ENCODE measurements at regions not wholly inside any gene's neighbourhood (a gene's known extent, or its start where the extent isn't known, plus 50 kb on each side); places are given as distances from the start of the nearest gene placed in this dataset.

DNA sequence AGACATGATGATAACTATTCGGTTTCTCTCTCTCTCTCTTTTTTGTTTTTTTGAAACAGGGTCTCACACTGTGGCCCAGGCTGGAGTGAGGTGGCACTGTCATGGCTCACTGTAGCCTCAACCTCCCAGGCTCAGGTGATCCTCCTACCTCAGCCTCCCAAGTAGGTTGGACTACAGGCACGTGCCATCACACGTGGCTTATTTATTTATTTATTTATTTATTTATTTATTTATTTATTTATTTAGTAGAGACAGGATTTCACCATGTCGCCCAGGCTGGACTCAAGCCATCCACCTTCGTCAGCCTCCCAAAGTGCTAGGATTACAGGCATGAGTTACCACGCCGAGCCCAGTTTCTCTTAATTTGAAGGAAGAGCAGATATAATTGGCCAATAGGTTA is 427.9 kb upstream of the JAG1 start:
- no peak for DNase-seq

DNA sequence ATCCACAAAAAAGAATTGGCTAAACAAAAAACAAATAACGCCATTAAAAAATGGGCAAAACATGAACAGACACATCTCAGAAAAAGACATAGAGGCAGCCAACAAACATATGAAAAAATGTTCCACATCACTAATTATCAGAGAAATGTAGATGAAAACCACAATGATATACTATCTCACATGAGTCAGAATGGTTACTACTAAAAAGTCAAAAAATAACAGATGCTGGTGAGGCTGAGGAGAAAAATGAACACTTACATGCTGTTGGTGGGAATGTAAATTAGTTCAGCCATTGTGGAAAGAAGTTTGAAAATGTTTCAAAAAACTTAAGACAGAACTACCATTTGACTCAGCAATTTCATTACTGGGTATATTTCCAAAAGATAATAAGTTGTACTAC is 430.1 kb upstream of the JAG1 start:
- DNase-seq, result no peak

DNA sequence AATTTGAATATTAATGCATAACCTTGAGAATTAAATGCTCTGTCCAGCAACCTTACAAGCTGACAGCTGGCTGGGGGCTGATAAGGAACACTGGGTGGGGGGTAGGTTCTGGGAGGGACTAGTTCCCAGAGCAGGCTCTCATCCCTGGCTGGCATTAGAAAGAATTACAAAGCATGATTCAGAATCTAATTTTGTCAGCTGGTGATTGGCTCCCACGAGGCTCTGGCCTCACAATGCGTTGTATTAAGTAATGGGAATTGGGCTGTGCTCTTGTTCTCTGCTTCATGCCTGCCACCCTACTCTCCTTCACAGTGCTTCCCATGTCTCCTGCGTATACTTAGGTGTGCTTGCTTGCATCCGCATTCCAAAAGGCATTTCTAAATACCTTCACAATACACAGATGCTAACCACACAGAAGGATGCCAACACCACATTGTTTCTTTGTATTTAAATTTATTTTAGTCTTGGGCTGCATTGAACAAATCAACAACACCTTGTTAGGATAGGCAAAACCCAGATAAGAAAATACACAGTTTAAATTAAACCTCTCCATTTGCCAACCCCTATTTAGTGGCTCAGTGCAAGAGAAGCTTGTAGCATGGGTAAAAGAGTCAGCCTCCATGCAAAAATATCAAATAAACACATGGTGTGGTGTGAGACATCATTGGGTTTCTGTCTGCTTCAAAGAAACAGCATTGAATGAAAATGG is 434.5 kb upstream of the JAG1 start:
- no peak for DNase-seq

DNA sequence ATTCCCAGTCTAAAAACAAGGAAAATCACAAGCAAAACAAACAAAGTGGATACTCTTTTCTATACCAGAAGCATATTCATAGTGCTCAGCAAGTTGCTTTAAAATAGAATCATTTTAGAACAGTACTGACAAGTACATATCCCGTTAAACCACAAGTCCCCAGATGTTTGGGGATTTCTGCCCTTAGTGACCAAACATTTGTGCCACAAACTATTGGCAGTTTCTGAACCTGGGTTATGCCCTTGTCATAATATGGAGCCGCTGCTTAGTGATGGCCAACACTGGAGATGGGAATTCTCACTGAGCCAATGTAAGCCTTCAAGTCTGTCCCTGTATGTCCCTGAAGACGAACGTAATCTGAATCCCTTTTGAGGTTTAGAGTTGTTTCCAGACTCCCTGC is 436.7 kb upstream of the JAG1 start:
- no peak for DNase-seq

DNA sequence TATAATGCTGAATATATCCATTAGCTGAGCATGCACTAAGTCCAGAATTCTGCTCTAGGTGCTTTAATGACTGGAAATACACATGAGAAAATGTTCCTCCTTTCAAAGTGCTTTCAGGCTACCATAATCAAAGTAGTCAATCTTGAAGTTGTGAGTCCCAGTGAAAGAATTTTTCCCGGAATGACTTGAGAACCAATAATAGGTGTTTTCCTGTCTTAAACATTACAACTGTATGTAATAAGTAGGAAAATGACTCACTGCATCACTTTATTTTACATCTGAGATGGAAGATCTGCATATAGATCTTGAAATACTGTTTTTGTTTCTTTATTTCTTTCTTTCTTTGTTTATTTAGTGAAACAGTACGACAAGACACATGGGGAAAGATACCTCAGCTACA is 437.4 kb upstream of the JAG1 start:
- no peak for DNase-seq

DNA sequence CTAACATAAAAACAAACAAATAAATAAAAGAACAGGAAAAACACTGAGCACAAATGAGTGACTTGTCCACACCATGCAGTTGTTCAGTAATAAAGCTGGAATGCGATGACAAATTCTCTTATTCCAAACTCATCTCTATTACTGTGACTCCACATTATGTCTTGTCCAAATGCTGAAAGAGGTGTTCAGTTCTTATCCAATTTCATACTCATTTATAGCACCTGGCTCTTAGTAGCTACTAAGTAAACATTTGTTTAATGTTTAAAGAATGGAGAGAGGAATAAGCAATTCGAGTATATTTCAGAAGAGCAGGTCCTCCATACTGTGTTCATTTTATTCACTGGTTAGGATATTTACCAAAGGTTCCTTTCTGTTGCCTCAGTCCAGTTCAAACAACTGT is 439.0 kb upstream of the JAG1 start:
- no peak for DNase-seq

DNA sequence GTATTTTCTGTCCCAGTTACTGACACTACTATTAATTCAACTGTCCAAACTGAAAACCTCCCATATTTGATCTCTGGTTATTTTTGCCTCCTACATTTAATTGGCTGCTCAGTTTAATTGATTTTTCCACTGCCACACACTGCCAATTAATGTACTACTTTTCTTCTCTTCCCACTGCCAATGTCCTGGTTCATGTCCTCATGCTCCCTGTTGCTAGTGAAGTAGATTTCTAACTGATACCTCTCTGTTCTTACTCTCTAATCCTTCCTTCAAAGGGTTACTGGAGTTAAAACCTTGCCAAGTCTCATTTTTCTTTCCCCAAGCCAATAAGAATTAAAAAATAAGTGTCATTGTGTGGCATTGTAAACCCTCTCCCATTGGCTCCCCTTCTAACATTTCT is 440.6 kb upstream of the JAG1 start:
- no peak for DNase-seq

DNA sequence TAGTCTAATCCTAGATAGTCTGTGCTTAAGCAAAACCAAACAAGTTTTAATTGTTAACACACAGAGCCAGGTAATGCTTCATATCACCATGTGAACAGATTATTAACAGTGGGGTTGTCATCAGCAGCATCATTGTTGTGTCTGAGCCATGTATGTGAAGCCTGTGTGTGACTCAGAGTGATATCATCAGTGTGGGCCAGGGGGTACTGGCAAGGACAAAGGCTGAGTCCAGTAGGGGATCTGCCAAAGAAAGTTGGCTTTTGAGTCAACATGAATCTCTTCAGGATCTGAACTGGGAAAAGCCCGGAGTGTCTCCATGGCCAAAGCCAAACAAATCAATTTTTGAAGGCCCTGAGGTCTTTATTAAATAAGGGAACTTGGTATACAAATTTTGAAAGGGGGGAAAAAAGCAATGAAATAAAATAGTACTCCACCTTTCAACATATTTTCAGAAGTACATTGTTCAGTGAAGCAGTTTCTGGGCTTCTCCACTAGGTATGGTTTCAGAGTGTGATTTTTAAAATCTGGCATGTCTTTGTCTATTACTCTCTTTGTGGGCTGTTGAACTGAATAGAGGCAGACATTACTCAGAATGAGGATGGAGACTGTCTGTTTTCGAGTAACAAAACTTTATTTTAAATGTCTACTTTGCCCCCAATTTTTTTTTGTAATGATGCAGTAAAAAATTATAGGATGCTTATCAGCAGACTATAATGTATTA is 444.2 kb upstream of the JAG1 start:
- DNase-seq, result no peak

DNA sequence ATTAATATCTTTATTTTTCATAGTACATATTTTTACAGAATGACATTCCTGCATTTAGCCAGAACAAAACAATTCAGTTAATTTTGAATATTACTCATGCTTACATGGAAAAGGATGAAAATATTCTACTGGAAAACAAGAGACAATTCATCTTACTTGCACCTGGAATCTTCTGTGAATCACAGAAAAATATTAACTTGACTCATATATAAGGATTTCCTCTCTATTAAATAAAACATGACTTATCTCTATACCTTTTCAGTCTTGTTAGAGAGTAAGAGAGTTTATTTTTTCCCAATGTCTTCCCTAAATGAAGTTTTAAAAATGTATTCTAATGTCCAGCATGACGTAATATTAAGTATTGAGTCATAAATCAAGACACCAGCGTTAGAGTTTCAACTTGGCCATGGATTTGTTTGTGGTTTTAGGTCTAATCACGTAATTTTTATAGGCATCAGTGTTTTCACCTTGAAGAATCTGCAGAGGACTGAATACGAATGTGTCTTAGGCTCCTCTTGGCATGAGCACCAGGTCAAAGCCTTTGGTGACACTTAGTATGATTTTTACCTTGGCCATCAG is 445.1 kb upstream of the JAG1 start:
- no peak for DNase-seq

DNA sequence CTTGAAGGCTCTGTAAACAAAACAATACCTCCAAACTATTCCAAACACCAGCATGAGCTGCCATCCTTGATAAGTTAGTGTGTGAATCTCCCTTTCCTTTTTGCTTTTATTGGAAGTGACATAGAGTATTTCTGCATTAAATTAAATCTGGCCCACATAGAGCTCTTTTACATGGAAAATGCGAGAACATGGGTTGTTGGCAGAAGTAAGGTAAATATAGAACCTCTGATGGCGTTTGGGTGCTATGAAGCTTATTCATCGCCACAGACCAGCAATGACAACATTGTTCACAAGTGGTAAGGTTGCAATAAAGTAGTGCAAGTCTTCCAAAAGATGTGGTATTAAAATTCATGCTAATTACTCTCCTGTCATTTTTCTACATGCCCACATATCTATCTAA is 445.8 kb upstream of the JAG1 start:
- DNase-seq, result no peak

DNA sequence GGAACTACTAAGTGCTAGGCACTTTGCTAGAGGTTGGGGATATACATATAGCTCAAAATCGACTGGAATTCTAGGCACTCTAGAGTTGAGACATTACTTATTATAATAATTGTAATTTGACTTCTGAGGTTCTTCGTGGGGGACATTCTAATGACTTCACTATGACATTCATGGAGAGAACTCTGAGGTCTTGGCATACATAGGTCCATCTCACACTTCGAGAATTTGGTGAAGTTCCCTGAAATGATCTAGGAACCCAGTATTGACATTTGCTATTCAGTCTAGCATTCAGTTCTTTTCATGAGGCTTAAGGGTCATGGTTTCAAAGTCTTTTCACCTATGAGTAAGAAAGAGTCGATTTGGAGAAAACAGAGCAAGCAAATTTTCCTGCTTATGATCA is 446.6 kb upstream of the JAG1 start:
- DNase-seq, result no peak

DNA sequence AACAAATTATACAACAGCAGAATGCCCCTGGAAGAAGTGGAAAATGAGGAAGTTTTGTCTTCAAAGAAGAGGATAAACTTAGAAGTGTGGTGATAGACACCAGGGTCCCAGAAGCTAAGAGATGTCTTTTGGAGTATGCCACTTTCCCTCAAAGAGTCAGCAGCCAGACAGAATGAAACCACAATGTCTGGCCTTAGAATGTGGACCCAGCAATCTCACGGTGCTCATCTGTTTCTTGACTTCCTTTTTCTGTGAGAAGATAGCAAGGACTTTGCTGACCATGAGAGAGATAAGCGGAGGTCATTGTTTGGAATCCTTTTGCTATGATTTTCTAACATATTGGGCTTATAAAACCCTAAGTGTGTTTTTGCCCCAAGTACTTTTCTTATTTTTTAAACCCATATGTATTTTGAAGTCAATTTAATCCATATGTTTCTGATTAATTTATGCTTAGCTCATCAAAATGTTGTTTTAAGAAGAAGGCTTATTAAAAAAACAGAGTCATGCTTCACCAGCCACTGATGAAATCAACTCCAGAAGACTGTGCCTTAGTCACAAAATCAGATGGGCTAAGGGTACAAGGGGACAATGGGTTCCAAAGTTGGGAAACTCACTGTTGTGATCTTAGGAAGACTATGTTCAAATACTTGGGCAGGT is 451.2 kb upstream of the JAG1 start:
- no peak for DNase-seq

DNA sequence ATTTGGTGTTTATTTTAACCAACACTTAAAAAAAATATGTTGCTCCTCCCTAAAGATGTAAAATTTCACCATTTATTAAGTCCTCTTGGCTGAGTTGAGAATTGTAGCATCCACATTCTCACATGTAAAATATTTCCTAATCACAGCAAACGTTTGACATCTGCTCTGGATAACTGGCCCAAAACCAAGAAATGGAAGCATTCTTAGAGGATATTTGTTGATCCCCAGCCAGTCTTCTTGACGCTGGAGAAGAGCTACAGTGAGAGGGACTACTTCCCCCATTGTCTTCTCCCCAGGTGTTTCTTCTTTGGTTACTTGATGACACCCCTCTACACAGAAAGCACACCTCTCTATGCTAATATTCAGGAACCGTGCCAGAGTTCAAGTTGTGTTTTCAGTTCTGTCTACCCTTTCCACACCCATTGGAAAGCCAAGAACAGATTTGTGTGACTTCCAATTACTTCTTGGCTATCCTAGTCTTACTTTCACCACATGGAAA is 454.5 kb upstream of the JAG1 start:
- no peak for DNase-seq

DNA sequence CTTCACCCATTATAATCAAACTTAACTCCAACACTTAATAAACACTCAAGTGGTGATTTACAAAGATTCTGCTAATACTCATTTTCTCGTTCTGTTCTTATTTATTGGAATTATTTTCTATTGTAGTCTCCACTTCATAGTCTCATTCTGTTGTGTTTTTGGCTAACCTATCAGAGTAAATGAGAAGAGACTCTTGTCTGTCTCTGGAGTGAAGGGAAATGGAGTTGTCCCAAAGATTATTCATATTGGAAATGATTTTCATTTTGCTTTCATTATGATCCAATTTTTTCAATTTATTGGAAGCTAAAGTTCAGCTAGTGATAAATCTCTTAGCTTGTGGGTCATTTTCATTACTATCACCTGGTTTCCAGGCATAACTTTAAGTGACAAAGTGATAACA is 454.9 kb upstream of the JAG1 start:
- no peak for DNase-seq

DNA sequence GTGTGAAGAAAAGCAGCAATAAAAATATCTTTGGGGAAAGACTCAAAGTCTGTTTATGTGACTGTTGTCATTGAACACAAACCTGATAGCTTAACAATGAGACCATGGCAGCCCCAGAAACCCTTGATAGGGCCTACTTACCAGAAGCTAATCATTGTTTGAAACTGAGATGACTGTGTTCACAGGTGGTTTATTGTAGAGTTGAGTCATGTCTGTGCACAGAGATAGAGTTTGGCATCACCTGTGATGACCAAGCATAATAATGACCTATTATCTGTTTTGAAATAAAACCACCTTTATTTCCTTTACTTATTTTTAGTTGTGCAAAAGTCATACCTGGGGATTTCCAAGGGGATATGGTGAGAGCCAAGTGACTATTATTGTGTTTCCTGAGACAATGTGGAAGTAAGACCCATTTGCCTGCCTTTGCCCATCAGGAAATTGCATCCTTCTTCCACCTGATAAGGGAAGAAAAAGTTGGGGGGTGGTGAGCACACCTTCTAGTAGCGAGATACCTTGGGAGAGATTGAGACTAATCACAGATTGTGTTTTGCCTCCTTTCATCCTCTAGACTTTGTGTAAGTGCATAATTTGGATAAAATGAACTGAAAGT is 456.9 kb upstream of the JAG1 start:
- no peak for DNase-seq

DNA sequence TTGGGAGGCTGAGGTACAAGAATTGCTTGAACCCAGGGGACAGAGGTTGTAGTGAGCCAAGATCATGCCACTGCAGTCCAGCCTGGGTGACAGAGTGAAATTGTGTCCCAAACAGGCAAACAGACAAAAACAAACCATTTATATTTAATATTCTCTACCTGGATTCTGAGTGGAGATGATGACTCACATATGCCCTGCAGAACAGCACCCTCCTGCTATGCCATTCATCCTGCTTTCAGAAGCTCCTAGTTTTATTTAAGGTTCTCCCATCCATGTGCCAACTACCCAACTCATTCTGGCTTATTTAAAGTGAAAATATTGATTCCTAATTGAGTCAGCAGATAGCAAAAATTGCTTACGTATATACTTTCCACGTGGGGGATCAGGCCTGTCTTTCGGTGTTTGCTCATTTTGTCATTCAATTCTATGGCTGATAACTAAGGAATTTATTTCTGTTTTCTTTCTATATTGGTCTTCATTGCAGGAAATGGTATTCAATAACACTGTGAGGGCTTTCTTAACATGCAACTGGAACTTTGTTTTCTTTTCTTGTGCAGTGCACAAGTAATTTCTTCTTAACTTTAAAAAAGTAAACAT is 459.1 kb upstream of the JAG1 start:
- DNase-seq, result no peak

DNA sequence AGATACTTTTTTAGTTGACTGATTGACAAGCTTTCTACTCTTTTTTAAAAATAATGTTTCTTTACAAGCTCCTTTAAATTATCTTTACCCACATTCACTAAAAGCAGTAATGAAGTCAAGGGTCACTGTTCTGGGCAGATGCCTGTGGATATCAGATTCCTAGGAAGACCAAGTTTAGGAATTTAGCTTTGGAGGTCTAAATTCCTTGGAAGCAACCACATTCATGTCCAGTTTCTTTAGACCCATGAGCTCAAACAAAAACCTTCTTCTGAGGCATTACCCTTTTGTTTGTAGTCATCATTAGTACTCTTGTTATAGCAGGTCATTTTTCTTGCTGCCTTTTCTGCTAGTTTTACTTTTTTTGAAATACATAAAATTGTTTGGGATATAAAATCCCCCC is 462.9 kb upstream of the JAG1 start:
- DNase-seq, result no peak

DNA sequence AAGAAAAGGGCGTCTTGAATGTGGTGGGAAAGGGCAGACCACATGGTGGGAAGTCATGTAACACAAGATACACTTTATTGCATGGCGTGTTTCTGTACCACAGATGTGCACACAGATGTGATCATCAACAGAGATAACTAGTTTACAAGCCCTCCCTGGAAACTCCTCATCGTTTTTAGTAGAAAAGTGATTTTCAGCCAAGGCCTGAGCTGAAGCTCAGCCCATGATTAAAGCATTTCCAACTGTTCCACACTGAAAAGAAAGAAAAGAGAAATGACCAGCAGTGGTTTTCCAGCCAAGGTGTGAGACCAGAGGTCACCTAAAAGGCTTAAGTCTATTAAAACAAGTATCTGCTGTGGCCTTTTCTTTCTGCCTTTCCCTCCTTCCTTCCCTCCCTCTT is 463.9 kb upstream of the JAG1 start:
- no peak for DNase-seq

DNA sequence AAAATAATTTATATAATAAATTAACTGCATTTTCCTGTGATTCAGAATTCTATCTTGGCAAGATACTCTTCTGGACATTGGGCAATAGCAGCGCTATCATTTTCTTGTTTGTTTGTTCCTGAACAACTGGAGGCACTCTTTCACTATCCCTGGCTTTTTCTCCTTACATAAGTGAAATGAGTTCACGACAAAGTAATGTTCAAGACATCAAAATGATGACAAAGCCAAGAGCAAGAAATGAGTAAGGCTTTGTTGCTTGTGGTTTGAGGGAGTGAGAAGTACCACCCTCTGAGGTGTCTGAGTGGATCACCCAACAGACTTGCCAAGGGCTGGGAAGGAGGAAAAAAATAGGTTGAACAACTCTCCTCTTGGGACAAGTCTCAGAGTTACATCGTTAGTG is 466.6 kb upstream of the JAG1 start:
- no peak for DNase-seq

DNA sequence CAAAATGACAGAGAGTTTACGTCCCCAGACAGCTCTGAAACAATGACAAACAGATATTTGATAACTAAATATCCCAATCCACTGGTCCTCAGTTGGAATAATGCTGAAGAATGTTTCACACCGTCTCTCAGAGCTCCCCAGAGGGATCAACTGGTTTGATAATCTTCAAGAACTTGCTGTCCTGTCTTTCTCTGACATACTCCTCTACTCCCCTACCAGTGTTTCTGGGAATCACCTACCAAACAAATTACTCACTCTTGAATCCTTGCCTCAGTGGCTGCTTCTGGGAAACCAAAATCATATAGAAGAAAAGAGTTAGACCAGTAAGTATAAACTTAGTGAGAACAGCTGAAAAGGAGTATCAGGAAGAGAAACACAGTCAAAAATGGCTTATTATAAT is 469.7 kb upstream of the JAG1 start:
- DNase-seq, result no peak

DNA sequence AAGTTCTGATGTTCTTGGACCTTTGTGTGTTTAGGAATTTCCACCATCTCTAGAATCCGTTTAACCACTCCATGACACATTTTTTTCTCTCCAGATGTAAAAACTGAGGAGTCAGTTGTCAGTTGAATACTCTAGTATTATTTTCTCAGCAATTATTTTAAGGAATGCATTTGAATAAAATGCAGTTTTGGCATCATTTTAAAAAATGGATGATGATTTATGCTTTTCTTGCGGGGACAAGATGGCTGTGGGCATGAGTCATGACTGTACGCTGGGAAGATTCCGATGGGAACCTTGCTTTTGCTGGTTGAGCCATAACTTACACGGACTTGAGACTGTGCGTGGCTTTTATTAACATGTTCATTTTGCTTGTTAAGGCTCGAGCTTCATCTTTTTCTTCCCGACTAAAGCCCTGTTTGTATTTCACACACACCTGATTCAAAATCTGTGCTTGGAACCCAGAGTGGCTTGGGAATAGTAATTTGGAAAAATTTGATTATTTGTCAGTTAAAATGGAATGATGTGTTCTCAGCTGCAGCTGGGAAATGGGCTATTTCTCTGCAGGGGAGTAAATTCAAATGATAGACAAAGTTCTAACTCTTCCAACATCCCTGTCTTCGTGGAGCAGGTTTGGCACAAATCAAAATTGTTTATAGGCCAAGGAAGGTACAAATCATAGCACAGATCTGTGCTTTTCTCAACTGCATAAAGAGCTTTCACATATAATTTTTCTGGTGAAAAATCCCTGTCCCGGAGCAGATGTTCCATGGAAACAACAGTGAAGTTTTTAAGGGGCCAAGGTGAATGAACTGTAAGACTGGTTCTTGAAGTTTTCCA is 470.5 kb upstream of the JAG1 start:
- DNase-seq, result no peak

DNA sequence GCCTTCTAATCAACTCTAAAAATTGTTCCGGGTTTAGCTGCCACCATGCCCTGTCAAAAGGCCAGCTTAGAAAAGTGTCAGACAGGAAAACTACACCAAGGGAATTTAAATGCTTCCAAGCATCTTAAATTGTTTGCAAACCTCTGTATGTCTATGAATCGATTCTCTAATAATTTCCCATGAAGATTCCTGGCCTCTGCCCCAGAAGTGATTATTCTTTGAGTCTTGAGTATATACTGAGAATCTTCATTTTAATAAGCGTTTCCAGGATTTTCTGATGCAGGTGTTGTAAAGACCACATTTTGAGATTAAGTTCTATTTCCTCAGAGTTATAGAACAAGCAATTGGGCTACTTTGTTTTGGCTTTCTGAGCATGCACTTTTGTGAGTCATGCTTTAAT is 471.8 kb upstream of the JAG1 start:
- no peak for DNase-seq
